GM18868 (cell line): ENCODE measurements at regions not wholly inside any gene's neighbourhood (a gene's known extent, or its start where the extent isn't known, plus 50 kb on each side); places are given as distances from the start of the nearest gene placed in this dataset.

Experiments
- ATAC-seq: cut with Tn5 transposase; IDR thresholded peaks from one replicate; pipeline ENCODE4 v1.9.1; 2021; ENCODE audit warnings: mild to moderate bottlenecking, moderate library complexity; ENCODE audit not compliant: unreplicated experiment

DNA sequence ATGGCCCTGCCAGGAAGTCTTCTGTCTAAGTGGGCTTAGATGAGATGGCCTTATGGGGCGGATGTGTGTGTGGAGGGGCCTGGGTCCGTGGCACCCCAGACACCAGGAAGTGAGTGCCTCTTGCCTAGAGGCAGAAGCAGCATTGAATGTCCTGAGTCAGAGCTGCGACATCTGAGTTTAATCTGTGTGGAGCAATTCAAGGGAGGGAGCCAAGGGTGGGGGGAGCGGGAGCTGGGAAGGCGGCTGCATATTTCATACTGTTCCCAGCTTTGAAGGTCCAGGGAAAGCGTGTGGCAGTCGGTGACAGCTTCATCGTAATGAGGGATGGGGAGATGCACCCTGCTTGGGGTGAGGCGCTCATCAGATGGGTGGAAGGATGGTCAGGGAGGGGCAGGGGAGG is 73.5 kb upstream of the THY1 start:
- ATAC-seq = no peak

DNA sequence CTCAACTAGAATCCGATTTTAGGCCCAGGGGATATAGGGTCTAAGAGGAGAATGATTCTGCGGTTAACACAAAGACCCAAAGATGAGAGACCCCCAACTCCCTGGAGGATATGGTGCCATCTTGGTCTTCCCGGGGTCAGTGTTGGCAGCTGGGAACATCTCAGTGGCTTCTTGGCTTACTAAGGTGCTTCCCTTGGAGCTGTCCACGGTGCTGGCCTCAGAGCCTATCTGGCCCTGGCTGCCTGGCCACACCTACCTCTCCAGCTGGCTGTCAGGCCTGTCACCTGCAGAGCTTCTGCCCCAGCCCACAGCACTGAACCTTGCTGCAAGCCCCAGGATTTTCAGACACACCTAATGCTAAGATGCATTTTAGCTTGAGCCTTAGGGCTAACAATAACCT is 70.7 kb upstream of the THY1 start:
- no peak for ATAC-seq

DNA sequence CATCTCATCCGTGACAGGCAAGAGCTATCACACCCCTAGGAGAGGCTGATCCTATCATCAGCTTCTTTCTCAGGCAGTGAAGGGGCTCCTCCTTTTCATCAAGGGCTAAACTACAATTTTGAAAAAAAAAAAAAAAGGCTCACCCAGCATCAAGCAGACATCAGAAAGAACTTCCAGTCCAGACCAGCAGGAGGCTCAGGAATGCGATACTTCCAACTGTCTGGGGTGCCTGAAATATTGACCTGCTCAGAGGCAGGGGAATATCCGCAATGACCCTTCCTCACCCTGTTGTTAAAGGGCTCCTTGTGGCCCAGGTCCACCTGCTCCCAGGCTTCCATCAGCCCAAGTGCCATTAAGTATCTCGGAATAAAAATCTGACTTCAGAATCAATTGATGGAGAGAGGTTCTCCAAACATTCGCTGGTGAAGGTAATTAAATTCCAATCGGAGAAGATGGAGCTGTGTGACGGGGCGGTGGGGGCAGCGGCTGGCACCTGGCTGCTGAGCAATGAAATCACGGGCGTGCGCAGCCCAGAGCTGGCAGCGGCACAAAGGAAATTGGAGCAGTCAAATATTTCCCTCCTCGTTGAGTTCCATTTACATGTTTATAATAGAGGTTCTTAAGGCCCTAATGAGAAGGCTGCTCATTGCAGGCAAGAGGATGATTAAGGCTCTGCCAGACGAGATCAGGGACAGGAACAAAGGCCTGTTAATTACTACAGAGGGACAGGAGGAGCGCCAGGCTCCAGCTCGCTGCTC is 69.0 kb upstream of the THY1 start:
- ATAC-seq = no peak

DNA sequence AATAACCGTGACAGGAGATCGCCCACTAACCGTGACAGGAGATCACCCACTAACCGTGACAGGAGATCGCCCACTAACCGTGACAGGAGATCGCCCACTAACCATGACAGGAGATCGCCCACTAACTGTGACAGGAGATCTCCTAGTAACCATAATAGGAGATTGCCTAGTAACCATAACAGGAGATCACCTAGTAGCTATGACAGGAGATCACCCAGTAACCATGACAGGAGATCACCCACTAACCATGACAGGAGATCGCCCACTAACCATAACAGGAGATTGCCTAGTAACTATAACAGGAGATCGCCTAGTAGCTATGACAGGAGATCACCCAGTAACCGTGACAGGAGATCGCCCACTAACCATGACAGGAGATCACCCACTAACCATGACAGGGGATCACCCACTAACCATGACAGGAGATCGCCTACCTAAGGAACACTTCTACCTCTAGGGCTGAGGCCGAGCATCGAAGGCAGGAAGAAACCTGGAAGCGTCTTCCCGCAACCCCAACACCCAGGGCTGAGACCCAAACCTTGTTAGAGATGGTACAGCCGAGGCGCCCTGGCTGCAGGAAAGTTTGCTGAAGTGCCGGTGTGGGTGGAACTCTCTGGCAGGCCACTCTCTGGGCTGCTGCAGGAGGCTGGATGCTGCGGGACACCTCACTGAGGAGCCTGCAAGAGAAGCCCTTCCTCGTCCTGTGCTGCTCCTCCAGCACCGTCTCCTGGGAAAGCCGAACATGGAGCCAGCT is 67.5 kb upstream of the THY1 start:
- ATAC-seq = no peak

DNA sequence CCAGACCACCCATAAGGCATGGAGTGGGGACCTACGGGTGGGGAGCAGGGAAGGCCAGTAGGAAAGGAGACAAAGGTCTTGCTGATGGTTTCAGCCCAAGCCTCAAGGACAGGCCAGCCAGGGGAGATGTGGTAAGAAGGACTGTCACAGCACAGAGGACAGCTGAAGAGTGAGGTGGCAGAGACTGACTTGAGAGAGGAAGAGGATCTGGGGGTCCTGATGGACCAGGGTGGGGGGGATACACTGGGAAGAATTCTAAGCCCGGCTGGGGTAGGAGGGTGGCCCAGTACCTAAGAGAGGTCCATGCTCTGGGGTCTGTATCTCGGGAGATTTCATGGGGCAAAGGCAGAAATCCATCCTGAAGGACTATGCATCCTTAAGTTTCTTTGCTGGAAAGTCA is 66.1 kb upstream of the THY1 start:
- no peak for ATAC-seq

DNA sequence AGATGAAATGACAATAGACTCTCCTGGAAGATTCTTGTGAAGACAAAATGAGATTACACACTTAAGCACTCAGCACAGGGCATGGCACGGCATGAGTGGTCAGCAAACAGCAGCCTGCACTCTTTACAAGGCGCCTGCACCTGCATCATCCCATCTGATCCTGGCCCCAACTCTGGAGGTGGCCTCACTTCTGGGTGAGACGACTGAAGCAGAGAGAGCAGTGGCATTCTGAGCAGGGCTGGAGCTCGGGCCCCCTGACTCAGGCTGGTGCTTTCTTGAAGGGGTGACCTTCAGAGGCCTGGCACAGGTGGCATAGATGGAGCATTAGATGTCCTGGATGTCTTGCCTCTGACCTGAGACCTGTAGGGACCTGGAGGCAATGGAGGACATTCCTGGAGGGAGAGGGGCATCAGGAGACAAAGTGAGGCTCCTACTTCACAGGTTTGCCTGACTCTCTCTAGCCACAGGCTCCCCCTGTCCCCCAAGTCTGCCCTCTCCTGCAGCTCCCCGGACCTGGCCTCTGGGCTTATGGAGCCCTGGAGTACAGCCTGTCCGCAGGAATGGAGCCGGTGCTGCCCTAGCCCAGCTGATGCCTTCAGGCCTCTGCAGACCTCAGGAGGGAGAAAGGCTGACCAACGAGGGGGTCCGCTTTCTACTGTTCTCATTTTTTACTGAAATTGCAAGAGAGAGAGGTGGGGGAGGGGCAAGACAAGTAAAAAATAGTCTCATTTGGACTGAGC is 65.5 kb upstream of the THY1 start:
- no peak for ATAC-seq

DNA sequence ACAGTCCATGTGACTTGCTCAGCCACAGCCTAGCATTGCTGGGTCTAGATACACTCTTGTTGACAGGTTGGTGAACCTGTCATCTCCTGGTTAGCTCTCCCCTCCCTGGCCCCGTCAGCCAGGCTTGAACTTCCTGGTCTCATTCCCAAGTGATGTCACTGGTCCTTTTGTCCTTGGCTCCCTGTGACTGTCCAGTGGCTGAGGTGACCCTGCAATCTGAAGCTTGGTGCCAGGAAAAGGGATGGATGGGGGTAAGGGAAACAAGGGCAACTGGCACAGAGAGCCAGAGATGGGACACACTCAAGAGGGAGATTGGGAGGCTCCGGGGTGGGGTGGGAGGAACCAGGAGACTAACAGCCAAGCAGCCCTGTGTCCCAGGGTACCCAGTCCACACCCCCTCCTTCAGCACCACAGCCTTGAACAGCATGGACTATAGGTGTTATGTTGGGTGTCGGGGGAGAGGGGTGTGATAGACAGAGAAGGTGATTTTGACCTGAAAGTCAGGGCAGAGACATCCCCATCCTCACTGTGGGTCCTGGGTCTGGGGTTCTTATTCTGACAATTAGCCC is 63.8 kb upstream of the THY1 start:
- ATAC-seq = no peak

DNA sequence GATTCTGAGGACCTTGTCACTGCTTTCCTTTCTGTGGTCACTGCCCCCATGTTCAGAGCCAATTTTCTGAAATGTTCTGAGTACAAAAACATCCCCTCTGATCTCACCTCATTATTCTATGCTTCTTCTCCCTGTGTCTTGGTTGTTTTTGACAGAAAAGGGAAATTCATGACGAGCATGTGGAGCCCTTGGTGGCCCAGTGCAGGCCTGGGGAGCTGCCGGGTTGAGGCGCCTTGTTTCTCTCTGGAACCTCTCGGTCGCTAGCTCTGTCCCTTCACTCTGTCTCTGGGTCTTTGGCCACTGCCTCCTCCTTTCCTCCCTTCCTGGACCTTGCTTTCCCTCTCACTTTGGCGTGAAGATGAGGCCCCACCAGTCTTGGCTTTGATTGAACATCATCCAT is 63.0 kb upstream of the THY1 start:
- no peak for ATAC-seq

DNA sequence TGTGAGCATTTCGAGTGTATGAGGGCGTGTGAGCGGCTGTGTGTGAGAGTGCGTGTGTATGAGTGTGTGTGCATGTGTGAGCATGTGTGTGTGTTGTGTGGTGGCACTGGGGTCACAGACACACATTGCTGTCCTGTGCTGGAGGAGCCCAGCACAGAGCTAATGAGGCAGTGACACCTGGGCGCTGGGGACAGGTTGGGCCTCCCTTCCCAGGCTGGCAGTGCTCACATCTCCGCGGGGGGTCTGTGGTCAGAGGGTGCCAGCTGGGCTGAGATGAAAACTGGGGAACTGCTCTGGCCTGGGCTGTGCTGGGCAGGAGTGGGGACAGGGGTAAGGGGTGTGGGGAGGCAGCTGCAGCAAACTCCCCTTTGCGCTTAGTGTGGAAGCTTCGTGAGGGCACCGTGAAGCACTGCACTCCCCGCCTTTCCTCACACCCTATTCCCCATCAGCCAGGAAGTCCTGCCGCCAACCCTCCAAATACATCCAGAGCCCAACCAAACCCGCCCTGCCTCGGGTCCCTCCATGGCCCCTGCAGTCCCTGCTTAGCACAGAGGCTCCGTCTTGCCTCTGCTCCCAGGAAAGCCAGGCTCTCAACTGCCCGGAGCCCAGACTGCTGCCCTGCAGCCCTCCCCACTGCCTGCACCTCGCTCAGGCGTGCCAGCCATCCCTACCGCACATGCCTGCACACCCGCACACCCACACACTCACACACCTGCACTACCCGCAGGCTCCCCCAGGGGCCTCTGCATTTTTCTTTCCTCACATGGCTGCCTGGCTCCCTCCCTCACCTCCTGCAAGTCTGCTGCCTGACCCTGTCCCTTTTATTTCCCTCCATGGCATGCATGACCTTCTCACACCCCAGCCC is 62.0 kb upstream of the THY1 start:
- no peak for ATAC-seq

DNA sequence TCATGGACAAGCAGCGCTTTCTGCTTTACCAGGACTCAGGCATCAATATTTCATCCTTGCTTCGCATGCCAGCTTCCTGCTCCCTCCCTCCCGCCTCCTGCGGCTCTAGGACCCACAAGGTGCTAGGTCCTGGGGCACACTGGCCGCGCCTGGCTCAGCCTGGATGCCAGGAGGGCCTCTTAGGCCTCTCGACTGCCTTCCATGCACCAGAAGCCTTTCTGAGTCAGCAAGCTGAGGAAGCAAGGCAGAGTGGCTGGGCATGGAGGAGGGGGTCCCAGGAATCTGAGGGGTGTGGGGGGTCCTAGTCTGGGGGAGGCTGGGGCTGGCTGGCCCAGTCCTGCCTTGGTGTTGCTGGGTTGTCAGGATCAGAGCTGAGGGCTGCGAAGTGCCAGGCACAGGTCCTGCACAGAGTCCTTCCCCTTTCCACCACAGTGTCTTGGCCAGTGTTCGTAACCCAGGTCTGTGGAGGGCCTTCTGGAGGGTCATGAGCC is 61.0 kb upstream of the THY1 start:
- no peak for ATAC-seq

DNA sequence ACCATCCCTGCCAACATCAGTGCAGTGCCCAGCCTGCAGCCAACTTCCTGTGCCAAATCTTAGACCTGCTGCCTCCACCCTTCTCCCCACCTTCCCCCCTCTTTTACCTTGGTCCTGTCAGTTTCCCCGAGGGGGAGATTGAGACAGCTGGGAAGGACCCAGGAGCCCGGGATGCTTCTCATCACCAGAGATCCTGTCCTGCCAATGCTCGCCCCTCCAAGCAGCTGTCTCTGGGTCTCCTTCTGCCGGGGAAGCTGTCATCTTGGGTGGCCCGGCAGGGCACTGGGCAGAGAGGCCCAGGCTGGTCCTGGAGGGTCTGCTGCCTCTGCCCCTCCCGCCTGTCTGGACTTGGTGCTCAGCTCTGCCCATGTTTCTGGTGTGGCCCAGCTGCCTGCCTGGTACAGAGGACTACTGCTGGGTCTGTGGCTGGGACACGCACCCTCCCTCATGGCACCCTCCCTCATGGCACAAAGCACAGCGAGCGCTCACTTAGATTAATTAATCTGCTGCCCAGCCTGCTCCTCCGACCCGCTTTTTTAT is 60.4 kb upstream of the THY1 start:
- no peak for ATAC-seq

DNA sequence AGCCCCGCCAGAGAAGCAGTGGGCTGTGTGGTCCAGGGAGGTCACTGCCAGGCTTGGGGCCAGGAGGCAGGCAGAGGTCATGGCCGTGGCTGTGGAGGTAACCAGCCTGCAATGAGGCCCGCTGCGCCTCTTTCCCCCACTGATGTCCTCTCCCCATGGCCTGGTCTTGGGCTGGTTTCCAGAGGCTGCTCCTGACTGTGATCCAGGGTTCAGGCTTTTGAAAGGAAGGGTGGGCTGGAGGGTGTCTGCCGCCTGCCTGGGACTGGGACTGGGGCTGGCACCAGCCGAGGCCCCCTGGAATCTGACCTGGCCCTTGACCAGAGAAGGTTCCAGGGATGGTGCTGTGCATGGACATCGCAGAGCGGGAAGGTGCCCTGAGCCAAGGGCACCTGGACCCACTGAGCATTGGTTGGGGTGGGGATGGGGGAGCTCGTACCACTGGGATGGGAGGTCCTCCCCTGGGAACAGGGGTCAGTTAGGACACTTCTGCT is 59.6 kb upstream of the THY1 start:
- ATAC-seq = no peak

DNA sequence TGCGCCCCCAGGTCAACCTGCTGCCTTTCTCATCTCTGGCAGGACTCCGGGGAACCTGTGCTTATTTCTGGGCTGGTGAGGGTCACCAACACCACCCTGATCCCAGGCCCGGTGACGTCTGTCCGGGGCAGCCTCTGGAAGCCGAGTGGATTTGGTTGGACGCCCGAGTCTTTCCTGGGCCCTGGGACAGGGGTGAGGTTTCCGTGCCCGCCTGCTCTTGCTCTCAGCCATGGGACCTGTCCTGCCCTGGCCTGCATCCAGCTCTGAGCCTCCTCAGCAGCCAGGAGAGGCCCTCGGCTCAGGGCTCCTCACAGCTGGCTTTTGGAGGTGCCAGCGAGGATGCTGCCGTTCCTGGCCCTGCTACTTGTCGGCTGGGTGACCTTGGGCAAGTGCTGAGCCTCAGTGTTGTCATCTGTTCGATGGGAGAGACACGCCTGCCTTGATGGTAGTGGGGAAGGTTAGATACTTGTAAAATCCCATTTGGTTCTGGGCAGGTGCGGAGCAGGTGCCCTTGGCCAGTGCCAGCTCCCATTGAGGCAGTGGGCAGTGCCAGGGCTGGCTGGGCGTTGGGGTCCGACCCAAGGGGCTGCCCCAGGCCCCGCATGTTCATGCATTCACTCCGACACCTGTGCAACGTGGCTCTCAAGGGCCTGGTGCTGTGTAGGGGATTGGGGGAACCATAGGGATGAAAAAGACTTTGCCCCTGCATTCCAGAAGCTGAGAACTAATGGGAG is 58.9 kb upstream of the THY1 start:
- ATAC-seq = no peak

DNA sequence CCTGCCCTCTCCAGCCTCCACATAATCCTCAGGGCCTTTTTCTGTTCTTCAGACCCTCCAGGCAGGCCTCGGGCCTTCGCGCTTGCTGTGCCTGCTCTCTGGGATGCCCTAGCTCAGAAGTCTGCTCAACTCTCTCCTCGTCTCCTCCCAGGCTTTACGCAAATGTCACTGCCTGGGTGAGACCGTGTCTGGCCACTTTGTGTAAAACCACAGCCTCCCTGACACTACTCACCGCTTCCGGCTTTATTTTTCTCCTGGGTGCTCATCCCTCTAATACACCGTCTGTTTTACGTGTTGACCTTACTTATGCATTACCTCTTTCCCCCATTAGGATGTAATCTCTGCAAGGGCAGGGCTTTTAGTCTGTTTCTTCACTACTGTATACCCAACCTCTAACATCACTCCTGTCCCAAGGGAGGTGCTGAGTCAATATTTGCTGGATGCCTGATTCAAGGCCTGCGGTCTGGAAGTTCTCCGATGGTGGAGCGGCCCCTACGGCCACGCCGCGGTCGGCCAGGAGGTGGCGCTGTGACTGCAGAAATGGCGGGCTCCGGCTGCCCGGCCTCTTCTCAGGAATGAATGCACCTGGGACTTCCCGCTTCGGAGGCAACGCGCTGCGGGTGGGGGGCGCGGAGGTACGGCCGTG is 58.2 kb upstream of the THY1 start:
- peak; percentile 66 for ATAC-seq

DNA sequence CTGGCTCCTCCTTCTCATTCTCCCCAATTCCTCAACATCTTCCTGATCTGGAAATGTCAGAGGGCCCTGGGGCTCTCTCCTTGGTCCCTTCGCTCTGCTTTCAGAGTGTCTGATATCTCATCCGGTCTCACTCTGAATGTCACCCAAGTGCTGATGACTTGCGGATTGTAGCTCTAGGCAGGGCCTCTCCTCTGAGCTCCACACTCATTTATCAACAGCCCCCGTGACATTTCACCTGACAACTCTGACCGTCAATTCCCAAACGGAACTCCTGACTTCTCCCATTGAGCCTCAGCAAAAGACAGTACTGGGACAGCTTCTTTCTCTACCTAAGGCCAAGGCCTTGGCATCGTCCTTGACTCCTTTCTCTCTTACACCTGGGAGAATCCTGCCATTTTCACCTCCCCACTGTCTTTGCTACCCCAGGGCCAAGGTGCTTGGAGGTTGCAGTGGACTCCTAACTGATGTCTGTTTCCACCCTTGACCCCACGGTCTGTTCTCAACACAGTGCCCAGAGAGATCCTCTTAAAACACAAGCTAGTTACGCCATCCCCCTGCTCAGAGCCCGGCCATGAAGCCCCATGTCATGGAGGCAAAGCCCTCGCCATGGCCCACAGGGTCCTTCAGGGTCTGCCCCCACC is 57.5 kb upstream of the THY1 start:
- no peak for ATAC-seq

DNA sequence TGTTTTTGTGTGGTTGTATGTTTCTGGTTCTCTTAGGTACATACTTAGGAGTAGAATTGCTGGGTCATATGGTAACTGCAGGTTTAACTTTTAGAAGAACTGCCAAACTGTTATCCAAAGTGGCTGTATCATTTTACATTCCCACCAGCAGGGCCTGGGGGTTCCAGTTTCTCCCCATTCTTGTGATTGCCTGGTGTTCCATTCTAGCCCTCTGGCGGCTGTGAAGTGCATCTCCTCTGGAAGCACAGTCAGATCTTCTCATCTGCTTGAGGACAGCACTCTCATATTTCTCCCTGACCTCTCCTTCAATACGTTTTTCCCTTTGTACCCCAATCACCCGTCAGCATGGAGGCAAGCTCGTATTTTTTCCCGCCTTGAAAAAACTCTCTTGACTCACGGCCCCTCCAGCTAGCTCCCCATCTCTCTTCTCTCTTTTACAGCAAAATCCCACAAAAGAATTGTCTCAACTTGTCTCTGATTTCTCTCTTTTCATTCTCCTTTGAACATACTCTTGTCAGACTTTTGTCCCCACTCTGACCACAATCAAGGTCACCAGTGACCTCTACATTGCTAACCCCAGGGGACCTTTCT is 56.8 kb upstream of the THY1 start:
- ATAC-seq = no peak

DNA sequence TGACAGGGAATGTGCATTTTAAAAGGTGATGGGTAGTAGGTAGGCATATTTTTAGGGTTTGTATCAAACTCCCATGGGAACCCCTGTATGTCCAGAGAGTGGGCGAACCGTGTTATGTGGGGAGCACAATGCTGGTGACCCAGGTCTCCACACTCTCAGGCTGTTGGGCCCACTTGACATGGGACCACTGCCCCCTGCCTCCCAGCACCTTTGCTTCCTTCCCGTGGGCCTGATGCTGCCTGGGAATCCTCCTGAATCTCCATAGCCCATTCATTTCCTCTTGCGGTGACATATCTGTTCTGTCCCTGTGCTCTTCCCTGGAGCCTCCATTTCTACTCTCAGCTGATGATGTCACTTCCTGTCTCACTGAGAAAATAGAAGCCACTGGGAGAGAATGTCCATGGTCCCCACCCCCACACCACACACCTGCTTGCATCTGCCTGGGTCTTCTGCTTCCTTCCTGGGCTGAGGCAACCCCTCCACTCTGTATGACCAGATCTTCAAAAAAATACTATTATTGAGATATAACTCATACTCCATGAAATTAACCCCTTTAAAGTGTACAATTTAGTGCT is 55.8 kb upstream of the THY1 start:
- no peak for ATAC-seq
